Vagina (tissue), 2 donors: ENCODE measurements at regions not wholly inside any gene's neighbourhood (a gene's known extent, or its start where the extent isn't known, plus 50 kb on each side); places are given as distances from the start of the nearest gene placed in this dataset.

ENCODE experiments used
- DNase-seq, 2 donors: peaks; one replicate each; pipeline ENCODE4 v3.0.0-alpha.2; 2017; ENCODE audit errors: extremely low spot score in 2 of 2
- H3K27ac ChIP-seq: fragments of 200-600 bp; sonication (generic); one replicate; pipeline ENCODE4 v1.5.1; 2019
- H3K27me3 ChIP-seq: fragments of 200-600 bp; sonication (generic); one replicate; pipeline ENCODE4 v1.5.1; 2019
- H3K36me3 ChIP-seq, 2 donors: fragments of 200-600 bp; sonication (generic); one replicate each; pipeline ENCODE4 v1.5.1; 2017 to 2019
- H3K4me1 ChIP-seq: fragments of 200-600 bp; sonication (generic); one replicate; pipeline ENCODE4 v1.5.1; 2019
- H3K4me3 ChIP-seq, 2 donors: fragments of 200-600 bp; sonication (generic); 1 replicate in 1 of 2; 2 replicates in 1 of 2; pipeline ENCODE4 v1.5.1; 2016 to 2019
- H3K9me3 ChIP-seq: fragments of 200-600 bp; sonication (generic); one replicate; pipeline ENCODE4 v1.5.1; 2019
- POLR2A ChIP-seq, 2 donors: fragments of 450-650 bp; IDR thresholded peaks; one replicate each; pipeline ENCODE4 v1.6.1; 2017; ENCODE audit warnings: antibody characterized with exemption in 2 of 2, mild to moderate bottlenecking in 2 of 2, moderate library complexity in 2 of 2
- POLR2AphosphoS5 ChIP-seq, 2 donors: sonication (generic); formaldehyde crosslinking; IDR thresholded peaks; one replicate each; pipeline ENCODE4 v1.9.0; 2017; ENCODE audit warnings: antibody characterized with exemption in 2 of 2, mild to moderate bottlenecking in 2 of 2, low read depth in 1 of 2; ENCODE audit not compliant: insufficient read depth in 1 of 2
- intact Hi-C: fragments of 100-400 bp; cut with DNase I; formaldehyde crosslinking; loops from one replicate; pipeline ENCODE4 v1.15.1; 2023
- TF ChIP-seq, protein P1 (sequence below), 3 experiments: fragments of 450-650 bp in 2 of 3; fragments of 200-600 bp in 1 of 3; sonication (generic) in 1 of 3; IDR thresholded peaks; one replicate each; pipeline ENCODE4 v1.5.1; 2017 to 2019; ENCODE audit warnings: antibody characterized with exemption in 3 of 3, mild to moderate bottlenecking in 2 of 3, moderate library complexity in 2 of 3

DNA sequence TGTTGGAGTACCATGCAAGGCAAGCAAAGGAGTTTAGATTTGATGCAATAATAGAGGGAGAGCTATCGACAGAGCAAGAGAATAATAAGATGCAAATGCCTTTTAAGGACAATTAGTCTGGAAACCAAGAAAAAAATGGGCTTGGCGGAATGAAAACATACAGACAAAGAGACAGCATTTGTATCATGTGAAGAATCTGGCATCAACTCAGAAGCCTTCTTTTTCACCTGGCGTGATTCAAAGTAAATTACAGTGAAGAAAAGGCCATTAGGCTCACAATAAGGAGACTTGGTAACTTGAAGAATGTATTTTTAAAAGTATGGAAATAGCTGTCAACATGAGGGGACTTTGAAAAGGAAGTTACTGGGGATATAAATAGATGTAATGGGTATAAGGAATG, 521.2 kb upstream of the GOLIM4 start:
- no peak overlapping the region for H3K27ac ChIP-seq
- no peak overlapping the region for H3K4me3 ChIP-seq
- intact Hi-C loops: no loop called here
- no peaks in the 10 kb centered on the region for H3K4me1 ChIP-seq
- H3K27me3 ChIP-seq: no peaks in the 10 kb centered on the region
- no peaks in the 10 kb centered on the region for H3K9me3 ChIP-seq
- TF ChIP-seq POLR2AphosphoS5 (IDR thresholded peaks at IDR 0.05; ENCODE audit: insufficient read depth in 1 of 2, low read depth in 1 of 2): no peak
- no peaks in the 10 kb centered on the region for H3K36me3 ChIP-seq
- DNase-seq: no peak

DNA sequence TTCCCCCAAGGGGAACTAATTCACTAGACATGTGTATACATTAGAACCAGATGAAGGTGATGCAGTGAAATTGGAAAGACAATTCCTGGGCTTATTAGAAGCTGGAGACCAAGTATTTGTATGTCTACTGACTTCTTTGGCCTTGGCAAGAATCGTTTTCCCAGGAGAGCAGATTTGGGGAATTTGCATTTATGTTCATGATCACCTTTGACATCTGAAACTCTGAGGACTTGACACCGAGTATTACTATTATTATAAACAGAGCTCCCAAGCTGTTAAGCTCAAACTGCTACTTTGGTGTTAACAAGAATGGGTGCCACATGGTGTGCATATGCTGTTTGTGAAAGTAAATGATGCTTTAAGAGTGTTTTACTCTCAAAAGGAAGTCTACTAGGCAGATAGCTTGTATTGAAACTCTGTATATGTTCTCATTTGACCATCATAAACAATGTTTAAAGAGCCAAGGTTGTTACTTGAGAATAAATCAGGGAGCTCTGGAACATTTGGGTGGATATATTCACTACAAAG, 519.8 kb upstream of the GOLIM4 start:
- Histone ChIP-seq H3K4me1 (no peaks in the 10 kb centered on the region), H3K4me3 (no peak overlapping the region), H3K27me3 (no peaks in the 10 kb centered on the region), H3K9me3 (no peaks in the 10 kb centered on the region), H3K27ac (no peak overlapping the region), H3K36me3 (no peaks in the 10 kb centered on the region)
- TF ChIP-seq POLR2AphosphoS5 (IDR thresholded peaks at IDR 0.05; ENCODE audit: insufficient read depth in 1 of 2, low read depth in 1 of 2): no peak
- TF ChIP-seq POLR2A (IDR thresholded peaks at IDR 0.05): no peak
- TF ChIP-seq, protein P1, sequence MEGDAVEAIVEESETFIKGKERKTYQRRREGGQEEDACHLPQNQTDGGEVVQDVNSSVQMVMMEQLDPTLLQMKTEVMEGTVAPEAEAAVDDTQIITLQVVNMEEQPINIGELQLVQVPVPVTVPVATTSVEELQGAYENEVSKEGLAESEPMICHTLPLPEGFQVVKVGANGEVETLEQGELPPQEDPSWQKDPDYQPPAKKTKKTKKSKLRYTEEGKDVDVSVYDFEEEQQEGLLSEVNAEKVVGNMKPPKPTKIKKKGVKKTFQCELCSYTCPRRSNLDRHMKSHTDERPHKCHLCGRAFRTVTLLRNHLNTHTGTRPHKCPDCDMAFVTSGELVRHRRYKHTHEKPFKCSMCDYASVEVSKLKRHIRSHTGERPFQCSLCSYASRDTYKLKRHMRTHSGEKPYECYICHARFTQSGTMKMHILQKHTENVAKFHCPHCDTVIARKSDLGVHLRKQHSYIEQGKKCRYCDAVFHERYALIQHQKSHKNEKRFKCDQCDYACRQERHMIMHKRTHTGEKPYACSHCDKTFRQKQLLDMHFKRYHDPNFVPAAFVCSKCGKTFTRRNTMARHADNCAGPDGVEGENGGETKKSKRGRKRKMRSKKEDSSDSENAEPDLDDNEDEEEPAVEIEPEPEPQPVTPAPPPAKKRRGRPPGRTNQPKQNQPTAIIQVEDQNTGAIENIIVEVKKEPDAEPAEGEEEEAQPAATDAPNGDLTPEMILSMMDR (IDR thresholded peaks at IDR 0.05): no peak
- DNase-seq: no peak
- intact Hi-C loops: no loop called here

DNA sequence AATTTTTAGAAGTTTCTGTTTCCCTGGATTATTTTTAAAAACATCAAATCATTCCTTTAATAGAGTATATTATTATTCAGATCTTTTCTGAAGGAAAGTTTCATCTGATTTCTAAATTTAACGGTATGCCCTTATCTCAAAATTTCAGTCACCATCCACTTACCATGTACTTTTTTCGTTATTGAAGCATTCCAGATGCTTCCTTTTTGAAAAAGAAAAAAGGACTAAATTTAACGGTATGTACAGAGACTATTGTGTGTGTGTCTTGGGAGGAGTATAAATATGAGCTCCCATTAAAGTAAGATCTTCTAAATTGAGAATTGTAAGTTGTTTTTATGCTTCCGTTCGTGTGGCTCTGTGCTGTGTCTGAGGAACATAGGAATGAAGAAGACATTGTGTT, 517.4 kb upstream of the GOLIM4 start:
- no peak overlapping the region for H3K4me3 ChIP-seq
- DNase-seq: no peak
- no peaks in the 10 kb centered on the region for H3K36me3 ChIP-seq
- H3K27me3 ChIP-seq: no peaks in the 10 kb centered on the region
- H3K27ac ChIP-seq: no peak overlapping the region
- H3K9me3 ChIP-seq: no peaks in the 10 kb centered on the region
- TF ChIP-seq POLR2AphosphoS5 (IDR thresholded peaks at IDR 0.05; ENCODE audit: insufficient read depth in 1 of 2, low read depth in 1 of 2): no peak
- TF ChIP-seq, protein P1 (IDR thresholded peaks at IDR 0.05): no peak
- no peak for TF ChIP-seq POLR2A (IDR thresholded peaks at IDR 0.05)
- H3K4me1 ChIP-seq: no peaks in the 10 kb centered on the region
- intact Hi-C loops: no loop called here

DNA sequence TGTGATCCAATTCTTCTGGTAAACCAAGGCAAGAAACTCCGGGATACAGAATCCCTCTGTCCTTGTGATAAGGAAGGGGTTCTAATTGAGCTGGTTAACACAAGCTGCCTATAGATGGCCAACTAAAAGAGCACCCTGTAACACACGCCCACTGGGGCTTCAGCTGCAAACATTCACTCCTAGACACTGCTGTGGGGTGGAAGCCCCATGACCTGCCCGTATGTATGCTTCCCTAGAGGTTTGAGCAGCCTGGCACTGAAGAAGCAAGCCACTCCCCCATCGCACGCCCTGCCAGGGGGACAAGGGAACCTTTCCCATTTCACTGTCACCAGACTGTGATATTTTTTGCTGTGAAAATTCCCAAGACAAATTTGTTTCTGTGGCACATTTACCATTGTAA, 516.9 kb upstream of the GOLIM4 start:
- DNase-seq: no peak
- Histone ChIP-seq H3K4me3 (no peak overlapping the region), H3K27ac (no peak overlapping the region), H3K9me3 (no peaks in the 10 kb centered on the region), H3K36me3 (no peaks in the 10 kb centered on the region), H3K4me1 (no peaks in the 10 kb centered on the region), H3K27me3 (no peaks in the 10 kb centered on the region)
- TF ChIP-seq POLR2AphosphoS5 (IDR thresholded peaks at IDR 0.05; ENCODE audit: insufficient read depth in 1 of 2, low read depth in 1 of 2): no peak
- TF ChIP-seq, protein P1 (IDR thresholded peaks at IDR 0.05): no peak
- no peak for TF ChIP-seq POLR2A (IDR thresholded peaks at IDR 0.05)
- intact Hi-C loops: no loop called here

DNA sequence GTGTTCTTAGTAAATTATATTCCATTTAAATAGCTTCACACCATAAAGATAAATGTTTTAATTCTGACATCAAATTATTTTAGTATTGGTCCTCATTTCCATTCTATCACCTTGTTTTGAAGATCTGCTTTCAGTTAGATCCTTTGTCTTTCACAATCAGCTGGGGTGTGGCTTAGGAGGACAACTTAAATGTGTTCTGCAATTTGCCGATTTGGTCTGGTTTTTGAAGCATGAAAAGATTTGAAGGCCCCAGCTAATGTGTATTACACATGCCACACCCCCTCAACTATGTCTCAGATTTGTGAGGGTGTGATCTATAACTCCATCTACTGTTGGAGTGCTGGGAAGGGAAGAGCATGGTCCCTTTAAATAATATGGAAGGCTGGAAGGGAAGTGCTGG, 516.1 kb upstream of the GOLIM4 start:
- no peak for DNase-seq
- TF ChIP-seq POLR2AphosphoS5 (IDR thresholded peaks at IDR 0.05; ENCODE audit: insufficient read depth in 1 of 2, low read depth in 1 of 2): no peak
- no peak for TF ChIP-seq POLR2A (IDR thresholded peaks at IDR 0.05)
- TF ChIP-seq, protein P1 (IDR thresholded peaks at IDR 0.05): no peak
- no peak overlapping the region for H3K27ac ChIP-seq
- H3K4me1 ChIP-seq: no peaks in the 10 kb centered on the region
- intact Hi-C loops: no loop called here
- H3K9me3 ChIP-seq: no peaks in the 10 kb centered on the region
- H3K36me3 ChIP-seq: no peaks in the 10 kb centered on the region
- no peak overlapping the region for H3K4me3 ChIP-seq
- H3K27me3 ChIP-seq: no peaks in the 10 kb centered on the region
